HG03442 (cell line): ENCODE measurements at regions not wholly inside any gene's neighbourhood (a gene's known extent, or its start where the extent isn't known, plus 50 kb on each side); places are given as distances from the start of the nearest gene placed in this dataset.

Source experiments
- ATAC-seq: cut with Tn5 transposase; IDR thresholded peaks from one replicate; pipeline ENCODE4 v1.9.1; 2021; ENCODE audit warnings: mild to moderate bottlenecking, moderate library complexity; ENCODE audit not compliant: unreplicated experiment

GRCh38 chr2:65553504-65554074 lies 121.2 kb upstream of the SPRED2 start:
- no peak for ATAC-seq

GRCh38 chr2:65551528-65551927 lies 119.1 kb upstream of the SPRED2 start:
- no peak for ATAC-seq

GRCh38 chr2:65550246-65550645 lies 117.8 kb upstream of the SPRED2 start:
- ATAC-seq = no peak

GRCh38 chr2:65549631-65550030 lies 117.2 kb upstream of the SPRED2 start:
- no peak for ATAC-seq

- ATAC-seq = no peak
Measured at GRCh38 chr2:65549257-65549627, 116.8 kb upstream of the SPRED2 start.

GRCh38 chr2:65548576-65549256 lies 116.3 kb upstream of the SPRED2 start:
- no peak for ATAC-seq

GRCh38 chr2:65548064-65548463 lies 115.7 kb upstream of the SPRED2 start:
- no peak for ATAC-seq

- no peak for ATAC-seq
Measured at GRCh38 chr2:65545837-65546805, 113.7 kb upstream of the SPRED2 start.

- ATAC-seq = no peak
Measured at GRCh38 chr2:65541773-65542172, 109.4 kb upstream of the SPRED2 start.

- no peak for ATAC-seq
Measured at GRCh38 chr2:65539633-65540032, 107.2 kb upstream of the SPRED2 start.

- no peak for ATAC-seq
Measured at GRCh38 chr2:65537651-65538385, 105.4 kb upstream of the SPRED2 start.

GRCh38 chr2:65536596-65536995 lies 104.2 kb upstream of the SPRED2 start:
- peak; percentile 80 for ATAC-seq

- no peak for ATAC-seq
Measured at GRCh38 chr2:65532937-65533336, 100.5 kb upstream of the SPRED2 start.

GRCh38 chr2:65532326-65532725 lies 99.9 kb upstream of the SPRED2 start:
- no peak for ATAC-seq

- ATAC-seq = no peak
Measured at GRCh38 chr2:65530547-65531320, 98.3 kb upstream of the SPRED2 start.

- ATAC-seq = no peak
Measured at GRCh38 chr2:65529419-65529818, 97.0 kb upstream of the SPRED2 start.

- ATAC-seq = no peak
Measured at GRCh38 chr2:65528241-65528574, 95.8 kb upstream of the SPRED2 start.

- ATAC-seq = no peak
Measured at GRCh38 chr2:65527451-65528240, 95.2 kb upstream of the SPRED2 start.

- ATAC-seq = no peak
Measured at GRCh38 chr2:65525616-65526231, 93.3 kb upstream of the SPRED2 start.
